ENCODE measurements at regions not wholly inside any gene's neighbourhood (a gene's known extent, or its start where the extent isn't known, plus 50 kb on each side); places are given as distances from the start of the nearest gene placed in this dataset.
"Not testable (repeated sequence)": the region's sequence is repeated elsewhere in the genome, so short reads cannot be mapped to it uniquely, and the experiment has no call there.

- H3K4me3 Mint-ChIP-seq = no peak overlapping the region
These were observed 199.3 kb downstream of the KCNRG start for GRCh38 chr13:50214514-50214913.

GRCh38 chr13:50215399-50215798 lies 200.2 kb downstream of the KCNRG start:
- peaks cover 43% of the 10 kb centered on the region for H3K9me3 Mint-ChIP-seq
- peaks cover 3% of the 10 kb centered on the region for H3K36me3 Mint-ChIP-seq (ENCODE audit: low read depth)
- H3K4me1 Mint-ChIP-seq (ENCODE audit: low read depth) = no peaks in the 10 kb centered on the region

More at GRCh38 chr13:50214514-50214913, 199.3 kb downstream of the KCNRG start:
- H3K9me3 Mint-ChIP-seq = peaks cover 39% of the 10 kb centered on the region
- peaks cover 44% of the 10 kb centered on the region for H3K27me3 Mint-ChIP-seq (ENCODE audit: low read depth)
- no peaks in the 10 kb centered on the region for H3K4me1 Mint-ChIP-seq (ENCODE audit: low read depth)
- H3K36me3 Mint-ChIP-seq (ENCODE audit: low read depth) = peaks cover 3% of the 10 kb centered on the region
- H3K27ac Mint-ChIP-seq = no peak overlapping the region
- no peak for DNase-seq (ENCODE audit: low spot score)

GRCh38 chr13:50219743-50220142 lies 204.5 kb downstream of the KCNRG start:
- Mint-ChIP-seq H3K27me3 (ENCODE audit: low read depth) (peaks cover 54% of the 10 kb centered on the region), H3K36me3 (ENCODE audit: low read depth) (no peaks in the 10 kb centered on the region), H3K4me1 (ENCODE audit: low read depth) (no peaks in the 10 kb centered on the region), H3K27ac (no peak overlapping the region), H3K4me3 (no peak overlapping the region), H3K9me3 (peaks cover 19% of the 10 kb centered on the region)
- no peak for DNase-seq (ENCODE audit: low spot score)

More at GRCh38 chr13:50215399-50215798, 200.2 kb downstream of the KCNRG start:
- H3K4me3 Mint-ChIP-seq = no peak overlapping the region
- DNase-seq (ENCODE audit: low spot score) = no peak
- H3K27ac Mint-ChIP-seq = no peak overlapping the region
- H3K27me3 Mint-ChIP-seq (ENCODE audit: low read depth) = peaks cover 48% of the 10 kb centered on the region

GRCh38 chr13:50220938-50221337 lies 205.7 kb downstream of the KCNRG start:
- no peak overlapping the region for H3K27ac Mint-ChIP-seq
- peaks cover 18% of the 10 kb centered on the region for H3K9me3 Mint-ChIP-seq
- H3K4me3 Mint-ChIP-seq = no peak overlapping the region
- H3K27me3 Mint-ChIP-seq (ENCODE audit: low read depth) = peaks cover 59% of the 10 kb centered on the region
- DNase-seq (ENCODE audit: low spot score) = no peak
- H3K36me3 Mint-ChIP-seq (ENCODE audit: low read depth) = no peaks in the 10 kb centered on the region
- H3K4me1 Mint-ChIP-seq (ENCODE audit: low read depth) = peaks cover 4% of the 10 kb centered on the region

- H3K4me1 Mint-ChIP-seq (ENCODE audit: low read depth) = peaks cover 20% of the 10 kb centered on the region
- peaks cover 6% of the 10 kb centered on the region for H3K9me3 Mint-ChIP-seq
- no peaks in the 10 kb centered on the region for H3K36me3 Mint-ChIP-seq (ENCODE audit: low read depth)
- H3K4me3 Mint-ChIP-seq = no peak overlapping the region
- DNase-seq (ENCODE audit: low spot score) = no peak
- H3K27ac Mint-ChIP-seq = no peak overlapping the region
- H3K27me3 Mint-ChIP-seq (ENCODE audit: low read depth) = peaks cover 54% of the 10 kb centered on the region
These were observed 207.5 kb downstream of the KCNRG start for GRCh38 chr13:50222569-50223332.

DNA sequence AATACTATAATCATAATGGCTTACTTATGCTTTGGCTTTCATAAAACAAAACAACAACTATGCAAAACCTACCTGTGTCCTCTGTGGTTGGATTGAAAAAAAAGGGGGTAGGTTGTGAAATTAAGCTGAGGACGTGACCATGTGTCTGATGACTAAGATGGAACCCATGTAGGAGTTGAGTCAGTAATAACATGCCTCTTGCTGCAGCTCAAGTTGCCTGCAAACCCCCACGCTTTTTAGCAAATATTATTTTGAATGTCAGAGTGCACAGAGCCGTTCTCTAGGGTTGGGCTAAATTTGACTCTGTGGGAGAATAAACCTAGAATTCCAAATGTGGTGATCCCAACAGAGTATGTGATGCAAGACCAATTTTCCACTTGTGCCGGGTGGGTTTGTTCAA lies 209.3 kb downstream of the KCNRG start:
- Mint-ChIP-seq H3K27me3 (ENCODE audit: low read depth) (peaks cover 62% of the 10 kb centered on the region), H3K36me3 (ENCODE audit: low read depth) (no peaks in the 10 kb centered on the region), H3K27ac (no peak overlapping the region), H3K4me1 (ENCODE audit: low read depth) (peaks cover 20% of the 10 kb centered on the region), H3K9me3 (peaks cover 4% of the 10 kb centered on the region), H3K4me3 (no peak overlapping the region)
- DNase-seq (ENCODE audit: low spot score) = peak; percentile 60

DNA sequence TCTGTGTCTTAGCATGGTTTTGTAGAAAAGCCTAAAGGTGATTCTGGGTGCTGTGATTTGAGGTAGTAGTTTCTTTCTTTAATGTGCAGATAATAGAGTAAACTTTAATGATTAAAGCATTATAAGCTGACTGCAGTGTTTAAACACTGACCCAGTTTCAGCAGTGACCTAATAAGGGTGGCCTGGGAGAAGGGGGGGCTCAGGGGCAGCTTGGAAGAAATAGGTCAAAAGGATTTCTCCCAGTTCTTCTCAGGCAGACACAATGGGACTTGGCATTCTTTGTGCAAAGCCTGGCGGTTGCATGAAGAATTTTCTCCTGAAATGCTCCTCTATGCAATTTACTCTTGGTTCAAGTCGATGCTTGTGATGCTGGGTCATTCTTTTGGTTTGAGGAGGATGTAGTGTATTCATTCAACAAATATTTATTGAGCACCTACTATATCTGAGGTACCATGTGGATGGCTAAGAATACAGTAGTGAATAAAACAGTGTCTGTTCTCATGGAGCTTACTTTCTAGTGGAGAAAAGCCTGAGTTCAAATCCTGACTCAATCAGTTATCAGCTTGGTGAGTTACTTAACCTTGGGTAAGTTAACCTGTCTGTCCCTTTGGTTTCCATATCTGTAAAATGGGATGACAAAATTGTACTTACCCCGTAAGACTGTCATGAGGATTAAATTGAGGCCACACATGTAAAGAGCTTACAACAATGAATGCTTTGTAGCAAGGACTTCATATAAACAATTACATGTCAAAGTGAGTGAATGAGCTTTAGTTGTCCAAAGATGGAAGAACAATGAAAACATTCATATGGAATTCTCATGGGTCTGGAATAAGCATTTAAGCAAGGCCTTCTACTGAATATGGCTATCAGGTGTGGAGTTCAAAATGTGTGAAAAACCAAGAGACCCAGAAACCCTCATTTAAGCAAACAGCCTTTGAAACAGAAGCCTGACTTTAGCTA lies 210.2 kb downstream of the KCNRG start:
- DNase-seq (ENCODE audit: low spot score) = no peak
- H3K4me3 Mint-ChIP-seq = no peak overlapping the region
- no peak overlapping the region for H3K27ac Mint-ChIP-seq
- H3K36me3 Mint-ChIP-seq (ENCODE audit: low read depth) = no peaks in the 10 kb centered on the region
- H3K9me3 Mint-ChIP-seq = no peaks in the 10 kb centered on the region
- H3K27me3 Mint-ChIP-seq (ENCODE audit: low read depth) = peaks cover 65% of the 10 kb centered on the region
- peaks cover 23% of the 10 kb centered on the region for H3K4me1 Mint-ChIP-seq (ENCODE audit: low read depth)

- Mint-ChIP-seq H3K27ac (no peak overlapping the region), H3K9me3 (no peaks in the 10 kb centered on the region), H3K4me3 (no peak overlapping the region), H3K4me1 (ENCODE audit: low read depth) (peaks cover 28% of the 10 kb centered on the region), H3K27me3 (ENCODE audit: low read depth) (peaks cover 70% of the 10 kb centered on the region), H3K36me3 (ENCODE audit: low read depth) (no peaks in the 10 kb centered on the region)
- DNase-seq (ENCODE audit: low spot score) = no peak
These were observed 211.4 kb downstream of the KCNRG start for GRCh38 chr13:50226515-50227155.

DNA sequence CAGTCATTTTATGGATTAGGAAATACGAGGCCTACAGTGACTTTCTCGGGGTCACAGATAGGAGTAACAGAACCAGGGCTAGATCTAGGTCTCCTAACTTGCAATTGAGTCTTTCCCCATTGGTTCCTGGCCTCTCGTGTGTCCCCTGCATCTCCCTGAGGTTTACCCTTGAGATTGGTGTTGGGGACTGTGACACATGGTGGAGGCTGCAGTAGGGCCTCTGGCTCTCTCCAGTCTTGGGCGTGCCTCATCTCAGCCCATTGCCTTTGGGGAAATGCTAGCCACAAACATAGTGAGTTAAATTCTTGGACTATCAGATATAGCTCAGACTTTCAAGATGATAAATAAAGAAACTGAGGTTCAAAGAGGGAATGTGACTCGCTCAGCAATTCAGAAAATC lies 212.1 kb downstream of the KCNRG start:
- peaks cover 28% of the 10 kb centered on the region for H3K4me1 Mint-ChIP-seq (ENCODE audit: low read depth)
- no peak overlapping the region for H3K4me3 Mint-ChIP-seq
- no peak overlapping the region for H3K27ac Mint-ChIP-seq
- H3K9me3 Mint-ChIP-seq = no peaks in the 10 kb centered on the region
- H3K36me3 Mint-ChIP-seq (ENCODE audit: low read depth) = no peaks in the 10 kb centered on the region
- H3K27me3 Mint-ChIP-seq (ENCODE audit: low read depth) = peaks cover 68% of the 10 kb centered on the region
- peak; percentile 51 for DNase-seq (ENCODE audit: low spot score)

DNA sequence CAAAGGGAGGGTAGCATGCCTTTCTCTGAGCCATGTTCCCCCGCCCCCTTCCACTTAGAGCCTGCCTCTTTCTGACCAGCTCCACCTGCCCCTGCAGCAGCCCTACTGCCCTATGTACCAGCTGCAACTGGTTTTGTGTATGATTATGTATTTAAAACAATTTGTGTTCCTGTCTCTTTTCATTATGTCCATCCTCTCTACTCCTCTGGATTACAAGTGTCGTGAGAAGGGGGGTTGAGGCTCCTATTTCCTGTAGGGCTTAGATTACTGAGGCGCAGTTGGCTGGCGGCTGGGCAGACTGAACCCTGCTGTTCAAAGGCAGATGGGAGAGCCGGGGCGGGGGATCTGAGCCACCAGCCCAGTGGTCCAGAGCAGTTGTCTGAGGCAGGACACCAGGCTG lies 213.3 kb downstream of the KCNRG start:
- peaks cover 5% of the 10 kb centered on the region for H3K36me3 Mint-ChIP-seq (ENCODE audit: low read depth)
- peaks cover 9% of the 10 kb centered on the region for H3K9me3 Mint-ChIP-seq
- no peak for DNase-seq (ENCODE audit: low spot score)
- H3K4me1 Mint-ChIP-seq (ENCODE audit: low read depth) = peaks cover 28% of the 10 kb centered on the region
- H3K4me3 Mint-ChIP-seq = no peak overlapping the region
- peaks cover 68% of the 10 kb centered on the region for H3K27me3 Mint-ChIP-seq (ENCODE audit: low read depth)
- H3K27ac Mint-ChIP-seq = no peak overlapping the region

- peaks cover 61% of the 10 kb centered on the region for H3K27me3 Mint-ChIP-seq (ENCODE audit: low read depth)
- H3K4me3 Mint-ChIP-seq = no peak overlapping the region
- peaks cover 27% of the 10 kb centered on the region for H3K4me1 Mint-ChIP-seq (ENCODE audit: low read depth)
- H3K36me3 Mint-ChIP-seq (ENCODE audit: low read depth) = peaks cover 5% of the 10 kb centered on the region
- H3K9me3 Mint-ChIP-seq = peaks cover 9% of the 10 kb centered on the region
- no peak for DNase-seq (ENCODE audit: low spot score)
- H3K27ac Mint-ChIP-seq = no peak overlapping the region
These were observed 214.9 kb downstream of the KCNRG start for GRCh38 chr13:50229960-50230661.

DNA sequence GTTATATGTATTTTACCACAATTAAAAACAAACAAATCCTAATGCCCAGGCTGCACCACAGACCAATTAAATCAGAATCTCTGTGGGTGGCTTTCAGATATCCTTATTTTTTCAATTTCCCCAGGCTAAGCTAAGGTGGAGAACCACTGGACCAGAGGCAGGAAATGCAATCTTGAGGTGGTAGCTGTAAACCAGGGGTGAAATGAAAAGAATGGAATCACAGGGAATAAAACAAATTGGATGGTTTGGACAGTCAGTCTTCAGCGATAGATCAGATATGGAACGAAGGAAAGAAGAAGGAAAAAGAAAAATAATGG lies 215.4 kb downstream of the KCNRG start:
- peaks cover 8% of the 10 kb centered on the region for H3K36me3 Mint-ChIP-seq (ENCODE audit: low read depth)
- no peak overlapping the region for H3K4me3 Mint-ChIP-seq
- peaks cover 62% of the 10 kb centered on the region for H3K27me3 Mint-ChIP-seq (ENCODE audit: low read depth)
- H3K27ac Mint-ChIP-seq = no peak overlapping the region
- no peak for DNase-seq (ENCODE audit: low spot score)
- H3K9me3 Mint-ChIP-seq = peaks cover 13% of the 10 kb centered on the region
- H3K4me1 Mint-ChIP-seq (ENCODE audit: low read depth) = peaks cover 31% of the 10 kb centered on the region

DNA sequence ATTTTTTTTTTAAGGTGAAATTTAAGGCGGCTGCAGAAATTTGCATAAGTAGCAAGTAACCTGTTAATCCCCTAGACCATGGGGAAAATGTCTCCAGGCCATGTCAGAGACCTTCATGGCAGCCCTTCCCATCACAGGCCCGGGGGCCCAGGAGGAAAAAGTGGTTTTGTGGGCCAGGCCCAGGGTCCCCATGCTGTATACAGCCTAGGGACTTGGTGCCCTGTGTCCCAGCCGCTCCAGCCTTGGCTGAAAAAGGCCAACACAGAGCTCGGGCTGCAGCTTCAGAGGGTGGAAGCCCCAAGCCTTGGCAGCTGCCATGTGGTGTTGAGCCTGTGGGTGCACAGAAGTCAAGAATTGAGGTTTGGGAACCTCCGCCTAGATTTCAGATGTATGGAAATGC lies 218.3 kb downstream of the KCNRG start:
- Mint-ChIP-seq H3K4me1 (ENCODE audit: low read depth) (peaks cover 33% of the 10 kb centered on the region), H3K27me3 (ENCODE audit: low read depth) (peaks cover 57% of the 10 kb centered on the region), H3K9me3 (peaks cover 13% of the 10 kb centered on the region)
- H3K27ac Mint-ChIP-seq; H3K36me3 Mint-ChIP-seq (ENCODE audit: low read depth); DNase-seq (ENCODE audit: low spot score); H3K4me3 Mint-ChIP-seq: not testable (repeated sequence)

Data from T-helper 2 cell treated with Interferon-gamma antibody and Interleukin-4, amounts not matched to agents 5 μg/mL and 100 μg/mL, for 36 hours (primary cell).